Epithelial cell of proximal tubule (primary cell): ENCODE measurements at regions not wholly inside any gene's neighbourhood (a gene's known extent, or its start where the extent isn't known, plus 50 kb on each side); places are given as distances from the start of the nearest gene placed in this dataset.
"Not testable (repeated sequence)": the region's sequence is repeated elsewhere in the genome, so short reads cannot be mapped to it uniquely, and the experiment has no call there.

Source experiments
- DNase-seq: peaks from one replicate; pipeline ENCODE4 v3.0.0-alpha.2; 2011; ENCODE audit warnings: low read depth
- H3K4me3 ChIP-seq: 2 replicates; pipeline ENCODE4 v1.5.1; 2011; ENCODE audit warnings: low read depth, mild to moderate bottlenecking, low read length
- TF ChIP-seq, protein P1 (sequence below): conservative IDR thresholded peaks from 2 replicates; pipeline ENCODE4 v1.5.1; 2012; ENCODE audit warnings: low read depth, mild to moderate bottlenecking, low read length

DNA sequence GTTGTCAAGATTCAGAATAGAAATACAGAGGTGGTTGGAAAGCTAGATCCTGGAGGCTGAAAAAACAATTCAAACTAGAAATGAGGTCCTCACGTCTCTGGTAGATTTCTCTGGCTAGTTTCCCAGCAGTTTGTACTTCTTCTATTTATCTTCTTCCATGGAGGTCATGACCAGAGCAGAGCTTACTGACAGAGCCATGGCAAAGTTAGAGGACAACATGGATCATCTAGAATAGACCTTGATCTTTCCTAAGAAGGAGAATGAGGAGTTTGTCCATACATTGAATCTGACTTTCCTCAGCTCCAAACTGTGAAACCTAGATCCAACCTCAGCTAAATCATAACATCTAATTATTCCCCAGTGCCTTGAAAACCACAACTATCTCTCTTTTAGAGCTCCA lies 900.8 kb upstream of the GOT2 start:
- no peak for DNase-seq
- H3K4me3 ChIP-seq, result no peak overlapping the region
- TF ChIP-seq, protein P1, sequence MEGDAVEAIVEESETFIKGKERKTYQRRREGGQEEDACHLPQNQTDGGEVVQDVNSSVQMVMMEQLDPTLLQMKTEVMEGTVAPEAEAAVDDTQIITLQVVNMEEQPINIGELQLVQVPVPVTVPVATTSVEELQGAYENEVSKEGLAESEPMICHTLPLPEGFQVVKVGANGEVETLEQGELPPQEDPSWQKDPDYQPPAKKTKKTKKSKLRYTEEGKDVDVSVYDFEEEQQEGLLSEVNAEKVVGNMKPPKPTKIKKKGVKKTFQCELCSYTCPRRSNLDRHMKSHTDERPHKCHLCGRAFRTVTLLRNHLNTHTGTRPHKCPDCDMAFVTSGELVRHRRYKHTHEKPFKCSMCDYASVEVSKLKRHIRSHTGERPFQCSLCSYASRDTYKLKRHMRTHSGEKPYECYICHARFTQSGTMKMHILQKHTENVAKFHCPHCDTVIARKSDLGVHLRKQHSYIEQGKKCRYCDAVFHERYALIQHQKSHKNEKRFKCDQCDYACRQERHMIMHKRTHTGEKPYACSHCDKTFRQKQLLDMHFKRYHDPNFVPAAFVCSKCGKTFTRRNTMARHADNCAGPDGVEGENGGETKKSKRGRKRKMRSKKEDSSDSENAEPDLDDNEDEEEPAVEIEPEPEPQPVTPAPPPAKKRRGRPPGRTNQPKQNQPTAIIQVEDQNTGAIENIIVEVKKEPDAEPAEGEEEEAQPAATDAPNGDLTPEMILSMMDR, result no peak

- DNase-seq, result no peak
- TF ChIP-seq, protein P1, result no peak
Observed at GRCh38 chr16:59634004-59634579, 900.0 kb upstream of the GOT2 start.

DNA sequence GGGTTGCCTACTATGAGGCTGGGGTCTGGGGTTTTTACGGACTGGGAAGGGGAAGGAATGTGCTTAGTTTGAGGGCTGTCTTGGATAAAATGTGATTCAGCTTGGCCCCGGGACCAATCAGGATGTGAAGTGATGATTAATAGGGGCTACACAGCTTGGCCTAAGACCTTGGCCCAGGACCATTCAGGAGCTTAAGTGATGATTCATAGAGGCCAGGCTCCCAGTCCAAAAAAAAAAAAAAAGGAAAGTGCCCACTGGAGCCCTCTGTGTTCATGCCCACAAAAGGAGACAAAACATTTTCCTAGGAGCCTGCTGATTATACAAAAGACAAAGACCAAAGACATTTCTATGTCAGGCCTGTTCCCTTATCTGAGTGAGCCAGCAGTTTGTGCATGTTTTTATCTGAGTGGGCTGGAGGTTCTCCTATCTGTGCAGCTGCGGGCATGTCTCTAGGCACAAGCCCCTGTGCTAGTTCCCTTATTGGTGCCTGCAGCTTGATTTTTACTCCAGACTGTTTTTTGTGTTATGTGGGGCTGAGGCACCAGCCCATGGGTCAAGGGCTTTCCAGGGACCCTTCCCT lies 898.2 kb upstream of the GOT2 start:
- TF ChIP-seq, protein P1, result no peak
- no peak for DNase-seq
- no peak overlapping the region for H3K4me3 ChIP-seq

More at GRCh38 chr16:59634004-59634579, 900.0 kb upstream of the GOT2 start:
- H3K4me3 ChIP-seq, result no peak overlapping the region

GRCh38 chr16:59624381-59624780 lies 890.3 kb upstream of the GOT2 start:
- H3K4me3 ChIP-seq, DNase-seq: not testable (repeated sequence)

GRCh38 chr16:59614466-59615240 lies 880.5 kb upstream of the GOT2 start:
- no peak overlapping the region for H3K4me3 ChIP-seq
- DNase-seq, result no peak
- TF ChIP-seq, protein P1, result no peak

GRCh38 chr16:59612910-59613620 lies 878.9 kb upstream of the GOT2 start:
- not testable (repeated sequence) for H3K4me3 ChIP-seq, DNase-seq

GRCh38 chr16:59612094-59612493 lies 878.0 kb upstream of the GOT2 start:
- no peak overlapping the region for H3K4me3 ChIP-seq
- DNase-seq, result no peak
- TF ChIP-seq, protein P1, result no peak
